ENCODE measurements at regions not wholly inside any gene's neighbourhood (a gene's known extent, or its start where the extent isn't known, plus 50 kb on each side); places are given as distances from the start of the nearest gene placed in this dataset.
"Not testable (repeated sequence)": the region's sequence is repeated elsewhere in the genome, so short reads cannot be mapped to it uniquely, and the experiment has no call there.

- TF ChIP-seq CTCF, POLR2A (IDR thresholded peaks at IDR 0.05): not testable (repeated sequence)
Measured at GRCh38 chr16:18216814-18217213, 119.7 kb downstream of the NPIPA8 start.
